PC-9 (cell line): ENCODE measurements at regions not wholly inside any gene's neighbourhood (a gene's known extent, or its start where the extent isn't known, plus 50 kb on each side); places are given as distances from the start of the nearest gene placed in this dataset.
"Not testable (repeated sequence)": the region's sequence is repeated elsewhere in the genome, so short reads cannot be mapped to it uniquely, and the experiment has no call there.

Experiments used
- CTCF ChIP-seq: fragments of 200-600 bp; sonication (generic); conservative IDR thresholded peaks from 2 replicates; pipeline ENCODE4 v1.6.1; 2017; ENCODE audit warnings: mixed run types, antibody characterized with exemption, mild to moderate bottlenecking, moderate library complexity
- EZH2 ChIP-seq: fragments of 200-600 bp; sonication (generic); IDR thresholded peaks from 2 replicates; pipeline ENCODE4 v1.8.0; 2017; ENCODE audit warnings: antibody characterized with exemption, low read depth

- TF ChIP-seq CTCF, EZH2: not testable (repeated sequence)
These were observed 149.1 kb downstream of the TMEM121 start for GRCh38 chr14:105675433-105675832.
